ENCODE measurements at regions not wholly inside any gene's neighbourhood (a gene's known extent, or its start where the extent isn't known, plus 50 kb on each side); places are given as distances from the start of the nearest gene placed in this dataset.

GRCh38 chr18:45556222-45556621 lies 59.1 kb upstream of the SLC14A2 start:
- TF ChIP-seq KMT2B (CRISPR knock-in tag; IDR thresholded peaks at IDR 0.05) (no peak), JUNB (CRISPR knock-in tag; IDR thresholded peaks at IDR 0.05; ENCODE audit: borderline replicate concordance) (no peak), POLR2A (IDR thresholded peaks at IDR 0.05; ENCODE audit: insufficient read depth in 1 of 2, low read depth in 2 of 2, low read length in 2 of 2) (no peak), NFAT5 (CRISPR knock-in tag; IDR thresholded peaks at IDR 0.05) (no peak), ESRRA (CRISPR knock-in tag; IDR thresholded peaks at IDR 0.05; ENCODE audit: low read depth) (no peak), ARNT (IDR thresholded peaks at IDR 0.05) (no peak), ETV6 (CRISPR knock-in tag; conservative IDR thresholded peaks at IDR 0.05) (no peak)
- TF ChIP-seq, protein P1, sequence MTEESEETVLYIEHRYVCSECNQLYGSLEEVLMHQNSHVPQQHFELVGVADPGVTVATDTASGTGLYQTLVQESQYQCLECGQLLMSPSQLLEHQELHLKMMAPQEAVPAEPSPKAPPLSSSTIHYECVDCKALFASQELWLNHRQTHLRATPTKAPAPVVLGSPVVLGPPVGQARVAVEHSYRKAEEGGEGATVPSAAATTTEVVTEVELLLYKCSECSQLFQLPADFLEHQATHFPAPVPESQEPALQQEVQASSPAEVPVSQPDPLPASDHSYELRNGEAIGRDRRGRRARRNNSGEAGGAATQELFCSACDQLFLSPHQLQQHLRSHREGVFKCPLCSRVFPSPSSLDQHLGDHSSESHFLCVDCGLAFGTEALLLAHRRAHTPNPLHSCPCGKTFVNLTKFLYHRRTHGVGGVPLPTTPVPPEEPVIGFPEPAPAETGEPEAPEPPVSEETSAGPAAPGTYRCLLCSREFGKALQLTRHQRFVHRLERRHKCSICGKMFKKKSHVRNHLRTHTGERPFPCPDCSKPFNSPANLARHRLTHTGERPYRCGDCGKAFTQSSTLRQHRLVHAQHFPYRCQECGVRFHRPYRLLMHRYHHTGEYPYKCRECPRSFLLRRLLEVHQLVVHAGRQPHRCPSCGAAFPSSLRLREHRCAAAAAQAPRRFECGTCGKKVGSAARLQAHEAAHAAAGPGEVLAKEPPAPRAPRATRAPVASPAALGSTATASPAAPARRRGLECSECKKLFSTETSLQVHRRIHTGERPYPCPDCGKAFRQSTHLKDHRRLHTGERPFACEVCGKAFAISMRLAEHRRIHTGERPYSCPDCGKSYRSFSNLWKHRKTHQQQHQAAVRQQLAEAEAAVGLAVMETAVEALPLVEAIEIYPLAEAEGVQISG (CRISPR knock-in tag; IDR thresholded peaks at IDR 0.05) = no peak
- TF ChIP-seq, protein P2, sequence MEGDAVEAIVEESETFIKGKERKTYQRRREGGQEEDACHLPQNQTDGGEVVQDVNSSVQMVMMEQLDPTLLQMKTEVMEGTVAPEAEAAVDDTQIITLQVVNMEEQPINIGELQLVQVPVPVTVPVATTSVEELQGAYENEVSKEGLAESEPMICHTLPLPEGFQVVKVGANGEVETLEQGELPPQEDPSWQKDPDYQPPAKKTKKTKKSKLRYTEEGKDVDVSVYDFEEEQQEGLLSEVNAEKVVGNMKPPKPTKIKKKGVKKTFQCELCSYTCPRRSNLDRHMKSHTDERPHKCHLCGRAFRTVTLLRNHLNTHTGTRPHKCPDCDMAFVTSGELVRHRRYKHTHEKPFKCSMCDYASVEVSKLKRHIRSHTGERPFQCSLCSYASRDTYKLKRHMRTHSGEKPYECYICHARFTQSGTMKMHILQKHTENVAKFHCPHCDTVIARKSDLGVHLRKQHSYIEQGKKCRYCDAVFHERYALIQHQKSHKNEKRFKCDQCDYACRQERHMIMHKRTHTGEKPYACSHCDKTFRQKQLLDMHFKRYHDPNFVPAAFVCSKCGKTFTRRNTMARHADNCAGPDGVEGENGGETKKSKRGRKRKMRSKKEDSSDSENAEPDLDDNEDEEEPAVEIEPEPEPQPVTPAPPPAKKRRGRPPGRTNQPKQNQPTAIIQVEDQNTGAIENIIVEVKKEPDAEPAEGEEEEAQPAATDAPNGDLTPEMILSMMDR (CRISPR knock-in tag; IDR thresholded peaks at IDR 0.05) = no peak
